Hippocampal formation (tissue), 2 donors: ENCODE measurements at regions not wholly inside any gene's neighbourhood (a gene's known extent, or its start where the extent isn't known, plus 50 kb on each side); places are given as distances from the start of the nearest gene placed in this dataset.

Source experiments
- DNase-seq, 2 donors: peaks; one replicate each; lab custom pipeline; 2025; lab: John Stamatoyannopoulos, UW

DNA sequence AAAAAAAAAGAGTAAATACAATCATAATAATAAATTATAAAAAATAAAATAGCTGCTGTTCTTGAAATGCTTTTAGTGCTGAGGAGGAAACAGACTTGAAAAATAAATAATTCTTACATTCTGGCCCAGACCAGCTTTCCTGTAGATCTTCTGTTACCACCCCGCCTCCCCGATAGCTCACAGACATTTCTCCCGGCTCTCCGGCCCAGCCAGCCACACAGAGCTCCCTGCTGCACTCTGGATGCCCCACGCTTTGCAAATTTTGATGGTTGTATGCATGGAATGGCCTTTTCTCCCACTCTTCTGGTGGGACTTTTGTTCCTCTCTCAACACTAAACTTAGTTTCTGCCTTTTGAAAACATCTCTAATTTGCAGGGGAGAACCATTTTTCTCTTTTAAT is 249.3 kb downstream of the ATP23 start:
- DNase-seq: no peak

GRCh38 chr12:58196971-58197370 is 255.6 kb downstream of the ATP23 start:
- DNase-seq: no peak

DNA sequence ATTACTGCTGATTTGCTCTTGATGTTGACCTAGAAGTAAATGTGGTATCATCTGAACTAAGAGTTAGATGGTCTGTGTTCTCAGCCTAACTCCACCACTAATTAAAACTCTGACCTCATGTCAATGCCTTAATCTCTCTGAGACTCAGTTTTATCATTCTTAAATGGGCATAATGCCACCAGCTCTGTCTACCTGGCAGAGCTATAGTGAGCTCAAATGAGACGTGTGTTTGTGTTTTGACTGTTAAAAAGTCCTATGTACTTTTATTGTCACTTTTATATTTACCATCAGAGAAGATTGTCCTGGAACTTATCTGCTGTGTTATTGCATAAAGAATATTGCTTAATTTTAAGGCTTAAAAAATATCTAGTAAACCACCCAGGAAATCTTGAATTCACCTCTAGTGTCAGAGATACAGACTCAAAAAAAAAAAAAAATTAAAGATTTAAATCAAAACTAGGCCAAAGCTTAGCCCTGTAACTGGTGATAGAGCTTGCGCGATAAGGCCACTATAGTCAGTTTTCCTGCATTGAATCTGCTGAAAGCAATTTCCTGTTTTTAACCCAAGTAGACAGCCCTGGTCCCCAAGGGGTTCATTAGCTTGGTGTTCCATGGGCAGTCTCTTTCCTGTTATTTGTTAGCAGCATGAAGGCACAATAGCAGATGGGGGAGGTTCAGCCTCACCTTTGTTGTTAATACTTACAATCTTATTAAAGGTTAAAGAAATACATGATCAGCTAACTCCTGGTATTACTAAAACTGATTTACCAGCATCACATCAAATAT is 261.8 kb downstream of the ATP23 start:
- DNase-seq: no peak

DNA sequence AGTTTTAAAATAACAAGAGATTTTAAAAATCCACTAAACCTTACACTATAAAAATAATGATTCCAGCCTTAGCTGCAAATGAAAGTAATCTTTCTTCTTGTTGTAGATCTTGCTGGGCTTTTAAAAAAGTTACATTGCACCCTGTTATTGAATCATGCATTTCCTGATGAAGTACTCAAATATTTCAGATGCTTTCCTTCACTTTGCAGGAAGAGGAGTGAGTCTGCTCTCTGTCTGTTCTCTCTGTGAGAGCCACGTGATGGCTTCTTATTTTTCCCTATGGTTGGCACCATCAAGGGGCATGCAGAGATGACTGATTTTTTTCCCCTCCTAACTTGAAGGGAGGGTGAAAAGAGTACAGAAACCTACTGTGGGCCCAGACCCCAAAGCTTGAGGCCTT is 262.7 kb downstream of the ATP23 start:
- DNase-seq: no peak

DNA sequence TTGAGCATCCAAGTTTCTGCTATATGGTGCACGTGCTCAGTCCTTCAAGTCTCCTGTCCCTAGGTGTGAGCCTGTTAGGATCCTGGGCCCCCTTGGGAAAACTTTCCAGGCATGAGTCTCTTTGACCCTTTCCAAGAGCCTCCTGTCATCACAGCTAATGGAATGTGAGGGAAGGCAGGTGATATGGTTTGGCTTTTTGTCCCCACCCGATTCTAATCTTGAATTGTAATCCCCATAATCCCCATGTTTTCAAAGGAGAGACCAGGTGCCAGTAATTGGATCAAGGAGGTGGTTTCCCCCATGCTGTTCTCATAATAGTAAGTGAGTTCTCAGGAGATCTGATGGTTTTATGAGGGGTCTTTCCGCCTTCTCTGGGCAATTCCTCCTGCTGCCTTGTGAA is 265.5 kb downstream of the ATP23 start:
- no peak for DNase-seq

DNA sequence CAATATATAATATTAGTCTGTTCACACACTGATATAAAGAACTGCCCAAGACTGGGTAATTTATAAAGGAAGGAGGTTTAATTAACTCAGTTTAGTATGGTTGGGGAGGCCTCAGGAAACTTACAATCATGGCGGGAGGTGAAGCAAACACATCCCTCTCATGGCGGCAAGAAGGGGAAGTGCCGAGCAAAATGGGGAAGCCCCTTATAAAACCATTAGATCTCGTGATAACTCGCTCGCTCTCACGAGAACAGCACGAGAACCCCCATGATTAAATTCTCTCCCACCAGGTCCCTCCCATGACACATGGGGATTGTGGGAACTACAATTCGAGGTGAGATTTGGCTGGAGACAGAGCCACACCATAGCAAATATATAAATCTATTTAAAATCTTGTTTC is 269.8 kb downstream of the ATP23 start:
- no peak for DNase-seq

DNA sequence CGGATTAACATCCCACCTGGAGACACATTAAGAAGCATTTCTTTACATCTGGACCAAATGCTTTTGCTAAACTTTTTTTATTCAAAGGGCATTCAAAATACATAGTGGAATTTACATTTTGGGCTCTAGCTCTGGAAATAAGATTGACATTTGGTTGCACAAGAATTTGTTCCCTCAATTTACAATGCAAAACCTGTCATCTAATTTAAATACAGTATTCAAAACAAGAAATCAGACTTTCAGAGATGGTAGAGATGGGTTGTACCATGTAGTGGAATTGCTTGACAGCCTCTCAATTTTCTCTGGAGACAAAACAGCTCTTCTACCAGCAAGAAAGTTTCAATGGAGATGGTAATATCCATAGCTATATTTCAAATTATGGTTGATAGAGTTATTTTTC is 275.8 kb downstream of the ATP23 start:
- no peak for DNase-seq

- DNase-seq: no peak
These were observed 283.3 kb downstream of the ATP23 start for GRCh38 chr12:58224536-58225105.

- no peak for DNase-seq
These were observed 284.0 kb downstream of the ATP23 start for GRCh38 chr12:58225203-58225877.

- DNase-seq: no peak
These were observed 292.5 kb downstream of the ATP23 start for GRCh38 chr12:58233886-58234285.

DNA sequence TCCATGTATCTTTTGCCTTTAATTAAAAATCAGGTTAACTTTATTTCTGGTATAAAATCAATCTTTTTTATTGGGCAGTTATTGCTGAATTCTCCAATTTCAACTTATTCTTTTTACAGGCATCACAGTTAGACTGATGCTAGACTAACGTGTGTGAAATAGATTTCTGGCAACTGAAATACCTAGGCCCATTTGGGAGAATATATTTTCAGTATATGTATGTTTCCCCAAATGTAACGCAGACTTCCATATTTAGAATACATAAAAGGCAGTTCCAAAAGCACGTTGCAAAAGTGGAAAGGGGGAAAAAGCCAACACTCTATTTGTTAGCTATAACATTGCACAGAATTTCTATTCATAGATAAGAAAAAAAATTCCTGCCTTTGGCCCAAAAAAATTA is 297.0 kb downstream of the ATP23 start:
- DNase-seq: no peak

DNA sequence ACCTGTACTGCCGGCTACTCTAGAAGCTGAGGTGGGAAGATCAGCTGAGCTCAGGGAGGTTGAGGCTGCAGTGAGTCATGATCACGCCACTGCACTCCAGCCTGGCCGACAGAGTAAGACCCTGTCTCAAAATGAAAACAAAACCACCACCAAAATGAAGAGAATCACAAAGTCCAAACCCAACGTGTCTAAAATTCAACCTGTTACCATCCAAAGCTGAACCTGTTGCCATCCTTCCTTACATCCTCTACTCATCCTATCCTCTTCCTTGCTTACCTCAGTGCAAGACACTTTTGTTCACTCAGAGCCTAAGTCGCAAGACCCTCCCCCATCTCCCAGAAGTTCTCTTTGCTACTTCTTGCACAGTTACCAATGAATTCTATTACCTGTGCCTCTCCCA is 299.7 kb downstream of the ATP23 start:
- DNase-seq: no peak

DNA sequence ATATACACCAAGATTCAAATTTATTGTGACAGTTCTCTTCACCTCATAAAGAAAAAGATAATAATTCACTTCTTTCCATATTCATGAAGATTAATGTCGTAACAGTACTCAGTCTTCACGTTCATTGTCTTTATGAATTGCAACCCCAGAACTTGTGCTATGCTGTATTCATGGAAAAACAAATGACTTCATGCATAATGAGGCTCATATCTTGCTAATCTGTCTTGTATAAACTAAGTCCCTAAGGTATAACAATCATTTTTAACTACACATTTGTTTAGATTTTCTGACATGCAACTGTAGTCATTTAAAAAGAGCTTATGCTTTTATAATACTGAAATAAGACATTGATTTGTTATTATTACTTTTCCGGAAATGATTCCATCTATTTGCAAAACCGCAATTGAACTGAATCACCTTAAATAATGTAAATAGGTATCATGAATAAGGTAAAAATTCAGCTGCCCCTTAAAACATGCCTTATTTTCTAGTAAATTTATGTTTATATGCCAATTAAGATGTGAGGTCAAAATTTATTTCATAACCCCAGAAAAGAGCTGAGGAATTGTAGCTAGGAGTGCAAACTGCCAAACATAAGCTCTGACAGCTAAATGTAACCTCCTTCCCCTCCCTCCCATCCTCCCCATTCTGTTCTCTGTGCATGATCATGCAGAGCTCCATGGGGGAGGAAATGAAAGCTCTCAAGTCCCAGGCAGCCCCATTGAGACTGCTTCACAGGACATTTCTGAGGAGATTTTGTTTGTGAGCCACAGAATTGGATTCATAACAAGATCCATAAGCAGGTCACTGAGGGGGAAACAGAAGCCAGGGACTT is 301.6 kb downstream of the ATP23 start:
- DNase-seq: no peak

DNA sequence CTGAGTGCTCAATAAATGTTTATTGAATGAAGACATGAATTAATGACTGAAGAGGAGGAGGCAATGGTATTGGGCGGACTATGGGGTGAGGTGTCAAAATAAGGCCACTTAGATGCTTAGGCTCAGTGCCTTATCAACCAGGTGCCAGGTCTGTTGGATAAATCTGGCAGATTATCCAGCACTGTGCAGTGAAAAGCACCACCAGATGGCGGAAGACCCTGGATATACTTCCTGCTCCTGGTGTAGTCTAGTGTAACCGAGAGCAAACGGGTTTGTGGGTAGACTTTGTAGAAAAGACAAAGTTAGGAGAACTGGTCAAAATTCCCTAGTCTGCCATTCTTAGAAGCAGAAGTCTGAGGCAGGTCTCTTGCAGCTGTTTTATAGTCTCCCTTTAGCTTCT is 306.3 kb downstream of the ATP23 start:
- DNase-seq: no peak

DNA sequence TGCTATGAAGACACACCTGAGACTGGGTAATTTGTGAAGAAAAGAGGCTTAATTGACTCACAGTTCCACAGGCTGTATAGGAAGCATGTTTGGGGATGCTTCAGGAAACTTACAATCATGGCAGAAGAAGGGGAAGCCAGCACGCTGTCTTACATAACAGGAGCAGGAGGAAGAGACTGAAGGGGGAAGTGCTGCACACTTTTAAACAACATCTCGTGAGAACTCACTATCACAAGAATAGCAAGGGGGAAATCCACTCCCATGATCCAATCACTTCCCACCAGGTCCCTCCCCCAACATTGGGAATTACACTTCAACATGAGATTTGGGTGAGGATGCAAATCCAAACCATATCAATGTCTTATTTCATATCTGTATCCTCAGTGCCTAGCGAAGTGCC is 307.2 kb downstream of the ATP23 start:
- DNase-seq: no peak

GRCh38 chr12:58249610-58250009 is 308.2 kb downstream of the ATP23 start:
- no peak for DNase-seq

GRCh38 chr12:58250077-58250476 is 308.7 kb downstream of the ATP23 start:
- DNase-seq: no peak

- no peak for DNase-seq
These were observed 311.5 kb downstream of the ATP23 start for GRCh38 chr12:58252914-58253313.

DNA sequence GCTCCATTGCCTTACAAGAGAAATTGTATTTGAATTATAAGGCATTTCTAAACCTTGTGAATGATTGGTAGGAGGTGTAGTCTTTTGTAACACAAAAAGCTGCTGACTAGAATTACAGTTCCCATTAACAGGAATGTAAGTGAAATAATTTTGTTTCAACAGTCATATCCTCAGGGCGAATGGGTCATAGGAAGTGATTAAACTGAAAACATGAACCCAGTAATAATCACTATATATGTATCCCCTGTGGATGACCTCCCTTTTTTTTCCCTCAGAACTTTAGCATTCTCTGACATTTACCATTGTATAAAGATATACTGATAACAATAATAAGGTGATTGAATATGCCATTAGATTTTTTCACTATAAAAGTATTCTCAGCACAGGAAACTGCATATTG is 312.3 kb downstream of the ATP23 start:
- DNase-seq: no peak

DNA sequence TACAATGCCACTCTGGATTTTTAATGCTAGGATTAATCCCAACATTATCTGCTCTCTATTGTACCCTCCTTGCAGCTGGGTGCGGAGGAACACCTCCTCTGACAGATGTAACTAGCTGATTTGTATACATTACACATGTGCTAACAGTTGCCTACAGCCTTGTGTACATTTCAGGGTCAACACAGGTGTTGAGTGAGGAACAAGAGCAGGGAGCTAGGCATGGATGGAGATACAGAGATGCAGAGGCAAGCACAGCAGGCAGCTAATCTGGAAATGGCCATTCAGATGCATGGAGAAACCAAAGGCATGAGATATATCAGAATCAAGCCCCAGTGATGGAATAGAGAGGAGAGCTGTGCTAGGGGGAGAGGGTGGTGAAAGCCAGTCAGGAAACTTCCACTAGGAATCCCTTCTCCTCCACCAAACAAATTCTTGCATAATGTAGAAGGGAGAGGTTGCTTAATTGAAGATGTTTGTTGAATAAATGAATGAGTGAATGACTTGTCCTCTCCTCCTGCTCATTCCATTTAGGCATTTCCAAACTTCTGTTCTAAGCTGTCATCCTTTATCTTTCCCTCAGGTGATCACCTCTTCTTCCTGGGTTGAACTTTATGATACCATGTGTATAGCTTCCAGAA is 313.2 kb downstream of the ATP23 start:
- no peak for DNase-seq

DNA sequence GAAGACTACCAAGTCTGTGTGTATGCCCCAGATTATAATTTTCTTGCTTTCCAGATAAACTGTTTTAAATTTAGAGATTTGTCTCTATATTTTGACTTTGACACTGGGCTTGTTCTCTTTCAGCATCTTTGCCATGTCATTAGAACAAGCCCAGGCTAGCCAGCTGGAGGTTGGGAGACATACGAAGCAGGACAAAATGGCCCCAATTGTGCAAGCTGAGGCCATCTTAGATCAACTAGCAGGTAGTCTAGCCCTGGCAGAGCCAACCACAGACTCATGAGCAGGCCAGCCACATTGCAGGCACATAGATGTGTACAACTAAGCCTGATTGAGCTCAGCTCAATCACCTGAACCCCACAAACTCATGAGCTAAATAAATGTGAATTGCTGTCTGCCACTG is 321.4 kb downstream of the ATP23 start:
- no peak for DNase-seq

DNA sequence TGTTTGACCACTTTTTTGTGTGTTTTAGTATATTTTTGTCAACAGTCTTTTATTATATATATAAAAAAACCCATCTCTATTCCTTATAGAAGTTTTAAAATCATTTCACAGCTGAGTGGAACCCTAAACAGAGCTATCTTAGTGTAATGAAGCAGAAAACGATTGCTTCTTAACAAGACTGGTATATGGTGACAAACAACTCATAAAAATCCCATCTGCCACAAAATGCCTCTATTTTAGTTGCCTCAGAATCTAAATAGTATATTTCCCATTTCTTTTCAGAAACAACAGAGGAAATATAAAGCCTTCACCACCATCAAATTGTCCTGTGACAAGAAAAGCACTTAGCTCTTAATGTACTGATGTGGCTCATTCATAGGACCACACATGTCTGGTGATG is 322.4 kb downstream of the ATP23 start:
- DNase-seq: no peak
